Suppressor macrophage treated with lipopolysaccharide for 1 hour (primary cell): ENCODE measurements at regions not wholly inside any gene's neighbourhood (a gene's known extent, or its start where the extent isn't known, plus 50 kb on each side); places are given as distances from the start of the nearest gene placed in this dataset.
A peak's percentile ranks its signal among the peaks of the same experiment; 100 is the strongest.

Source experiments
- DNase-seq, 3 donors: peaks; one replicate each; pipeline ENCODE4 v3.0.0-alpha.2; 2020 to 2022

DNA sequence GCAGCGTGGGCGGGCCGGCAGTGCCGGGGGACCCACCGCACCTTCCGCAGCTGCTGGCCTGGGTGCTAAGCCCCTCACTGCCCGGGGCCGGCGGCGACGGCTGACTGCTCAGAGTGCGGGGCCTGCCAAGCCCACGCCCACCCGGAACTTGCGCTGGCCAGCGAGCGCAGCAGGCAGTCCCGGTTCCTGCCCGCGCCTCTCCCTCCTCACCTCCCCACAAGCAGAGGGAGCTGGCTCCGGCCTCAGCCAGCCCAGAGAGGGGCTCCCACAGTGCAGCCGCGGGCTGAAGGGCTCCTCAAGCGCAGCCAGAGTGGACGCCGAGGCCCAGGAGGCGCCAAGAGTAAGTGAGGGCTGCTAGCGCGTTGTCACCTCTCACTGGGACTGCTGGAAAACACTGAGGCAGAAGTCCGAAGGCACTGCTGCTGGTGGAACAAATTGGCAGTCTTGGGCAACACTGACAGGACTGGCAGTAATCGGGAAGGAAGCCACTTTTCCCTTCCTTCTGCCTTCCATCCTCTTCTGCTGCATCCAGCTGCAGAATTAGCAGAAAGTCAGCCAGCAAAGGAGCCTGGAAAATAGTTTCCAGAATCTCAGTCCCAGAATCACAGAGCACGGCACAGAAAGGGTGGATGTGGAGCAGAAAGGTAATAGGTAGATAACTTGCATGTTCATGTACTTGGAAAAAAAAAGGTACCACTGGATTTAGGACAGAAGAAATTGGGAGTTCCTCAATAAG is 179.4 kb upstream of the FN1 start:
- no peak for DNase-seq

DNA sequence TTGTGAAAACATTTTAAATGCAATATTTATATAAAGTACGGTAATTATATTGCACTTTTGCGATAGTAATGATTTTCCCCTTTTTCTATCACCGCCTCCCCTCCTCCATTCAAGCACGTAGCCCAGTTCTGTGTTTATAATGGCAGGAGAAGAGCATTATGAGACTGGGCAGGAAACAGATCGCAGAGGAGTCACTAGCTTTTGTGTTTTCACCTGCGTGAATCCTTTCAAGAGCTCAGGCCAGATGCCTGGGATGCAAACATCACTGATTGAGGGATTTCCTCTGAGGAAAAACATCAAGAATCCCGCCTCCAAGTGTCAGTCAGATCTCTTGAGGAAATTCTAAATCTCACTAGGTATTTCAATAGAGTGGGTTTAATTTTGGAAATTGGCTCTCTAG is 178.4 kb upstream of the FN1 start:
- DNase-seq: no peak

DNA sequence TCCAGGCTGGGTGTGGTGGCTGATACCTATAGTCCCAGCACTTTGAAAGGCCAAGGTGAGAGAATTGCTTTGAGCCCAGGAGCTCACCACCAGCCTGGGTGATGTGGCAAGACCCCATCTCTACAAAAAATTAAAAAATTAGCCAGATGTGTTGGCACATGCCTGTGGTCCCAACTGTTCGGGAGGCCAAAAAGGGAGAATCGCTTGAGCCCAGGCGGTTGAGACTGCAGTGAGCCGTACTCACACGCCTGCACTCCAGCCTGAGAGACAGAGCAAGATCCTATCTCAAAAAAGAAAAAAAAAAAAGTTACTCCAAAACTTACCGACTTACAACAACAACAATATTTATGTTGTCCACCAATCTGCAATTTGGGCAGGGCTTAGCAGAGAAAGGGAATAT is 178.0 kb upstream of the FN1 start:
- DNase-seq: no peak

DNA sequence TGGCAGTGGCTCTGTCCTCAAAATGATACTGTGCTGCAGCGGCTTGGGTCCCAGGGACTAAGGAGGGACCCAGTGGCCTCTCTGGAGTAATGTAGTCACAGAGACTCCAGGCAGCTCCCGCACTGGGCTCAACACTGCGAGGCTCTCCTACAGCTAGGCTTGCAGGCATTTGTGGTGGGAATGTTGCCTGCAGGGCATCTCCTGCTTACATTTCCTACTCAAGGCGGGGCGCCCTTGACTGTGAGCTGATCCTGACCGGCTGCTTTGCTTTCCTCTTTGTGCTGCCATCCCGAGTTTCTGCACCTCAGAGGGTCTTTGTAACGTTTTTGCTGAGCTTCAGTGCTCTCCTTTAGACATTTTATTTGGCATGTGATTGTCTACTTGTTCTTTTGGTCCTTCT is 177.4 kb upstream of the FN1 start:
- DNase-seq: no peak

DNA sequence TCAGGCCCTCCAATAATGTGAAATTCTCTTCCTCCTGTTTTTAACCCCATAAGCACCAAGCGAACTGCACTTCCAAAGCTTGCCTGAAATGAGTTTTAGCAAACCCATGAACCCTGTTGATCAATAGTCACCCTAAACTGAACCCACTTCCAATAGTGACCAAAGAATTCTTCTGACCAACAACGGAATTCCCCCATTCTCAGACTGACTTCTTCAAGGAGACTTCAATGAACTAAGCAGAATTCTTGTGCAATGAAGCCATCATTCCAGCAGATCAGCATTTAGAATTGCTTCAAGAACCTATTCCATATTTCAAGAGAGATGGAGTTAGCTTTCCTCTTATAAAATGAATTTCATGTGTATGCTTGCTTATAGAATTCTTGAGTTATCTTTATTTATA is 176.9 kb upstream of the FN1 start:
- peak; percentile 80 to 91 (median 88) for DNase-seq

DNA sequence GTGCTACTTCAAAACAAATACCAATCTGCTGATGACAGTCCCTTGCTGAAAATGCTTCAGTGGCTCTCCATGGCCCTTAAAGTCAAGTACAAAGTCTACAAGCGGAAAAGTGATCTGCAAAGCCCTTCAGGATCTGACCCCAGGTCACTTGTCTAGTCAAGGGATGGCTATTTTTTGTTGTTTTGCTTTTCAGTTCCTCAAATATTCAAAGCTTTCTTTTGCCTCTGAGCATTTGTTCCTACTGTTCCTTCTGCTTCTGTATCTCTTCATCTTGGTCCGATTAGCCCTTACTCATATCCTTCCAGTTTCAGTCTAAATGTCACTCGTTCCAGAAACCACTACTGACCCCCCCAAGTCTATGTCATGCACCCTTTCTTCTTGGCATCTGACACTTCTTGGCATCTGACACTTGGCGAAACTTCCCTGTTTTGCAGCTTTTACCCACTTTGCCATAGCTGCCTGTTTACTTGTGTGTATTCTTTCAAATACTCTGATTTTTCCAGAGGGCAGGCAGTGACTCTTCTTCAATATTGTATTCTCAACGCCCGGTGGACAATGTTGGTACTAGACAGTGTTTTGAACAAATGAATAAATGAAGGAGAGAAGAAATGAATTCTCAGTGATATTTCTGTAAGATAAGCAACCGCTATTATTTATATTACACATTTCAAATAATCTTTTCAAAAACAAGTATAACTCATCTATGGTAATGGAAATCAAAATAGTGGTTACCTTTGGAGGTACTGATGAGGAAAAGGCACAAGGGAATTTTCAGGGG is 175.9 kb upstream of the FN1 start:
- peak; percentile 53 to 71 (median 56) for DNase-seq

DNA sequence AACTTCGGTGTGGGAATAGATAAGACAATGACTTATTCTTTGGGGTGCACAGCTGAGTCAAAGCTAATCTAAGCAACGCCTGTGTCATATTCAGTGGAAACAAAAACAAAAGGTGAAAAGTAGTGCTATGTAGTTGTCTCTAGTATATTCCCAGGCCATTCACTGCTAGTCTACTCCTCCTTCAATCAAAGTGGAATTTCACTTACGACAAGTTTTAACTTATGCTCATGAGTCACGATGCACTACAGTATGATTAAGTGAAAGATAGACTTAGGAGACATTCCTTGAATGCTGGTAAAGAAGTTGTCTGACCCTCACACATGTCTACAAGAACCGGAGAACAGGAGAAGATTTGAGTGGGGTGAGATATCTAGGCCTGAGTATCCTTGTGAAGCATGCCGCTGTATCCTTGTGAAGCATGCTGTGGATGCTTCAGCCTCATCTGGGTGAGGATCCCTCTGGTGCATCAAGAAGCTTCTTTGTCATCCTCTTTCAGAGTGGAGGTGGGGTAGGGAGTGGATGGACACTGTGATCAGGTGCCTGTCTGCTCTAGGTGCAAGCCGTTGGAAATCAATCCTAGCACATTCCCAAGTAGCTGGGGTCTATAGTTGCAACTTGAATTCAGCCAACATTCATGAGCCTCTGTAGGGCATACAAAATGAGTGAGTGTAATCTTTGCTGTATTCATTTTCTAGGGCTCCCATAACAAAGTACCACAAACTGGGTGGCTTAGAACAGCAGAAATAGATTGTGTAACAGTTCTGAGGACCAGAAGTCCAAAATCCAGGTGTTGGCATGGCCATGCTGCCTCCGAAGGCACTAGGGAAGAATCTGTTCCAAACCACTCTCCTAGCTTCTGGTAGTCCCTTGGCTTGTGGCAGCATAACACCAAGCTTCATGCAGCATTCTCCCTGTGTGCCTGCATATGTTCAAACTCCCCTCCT is 173.5 kb upstream of the FN1 start:
- peak in 1 of 3 donors; percentile 23 for DNase-seq

DNA sequence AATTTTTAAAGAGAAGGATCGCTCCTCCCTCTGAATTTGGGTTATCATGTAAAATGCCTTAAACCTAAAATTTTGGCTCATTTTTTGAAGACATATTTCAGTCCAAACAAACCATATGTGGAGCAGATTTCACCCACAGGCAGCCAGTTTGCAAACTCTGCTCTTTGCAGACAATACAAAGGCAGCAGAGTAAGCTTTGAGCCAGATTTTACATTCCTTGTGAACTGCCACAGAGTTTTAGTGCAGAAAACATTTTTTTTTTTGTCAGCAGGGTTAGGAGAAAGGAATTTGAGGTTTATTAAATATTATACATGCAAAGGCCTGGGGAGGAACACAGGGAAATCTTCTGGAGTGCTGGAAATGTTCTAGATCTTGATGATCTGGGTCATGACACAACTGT is 171.9 kb upstream of the FN1 start:
- DNase-seq: no peak

DNA sequence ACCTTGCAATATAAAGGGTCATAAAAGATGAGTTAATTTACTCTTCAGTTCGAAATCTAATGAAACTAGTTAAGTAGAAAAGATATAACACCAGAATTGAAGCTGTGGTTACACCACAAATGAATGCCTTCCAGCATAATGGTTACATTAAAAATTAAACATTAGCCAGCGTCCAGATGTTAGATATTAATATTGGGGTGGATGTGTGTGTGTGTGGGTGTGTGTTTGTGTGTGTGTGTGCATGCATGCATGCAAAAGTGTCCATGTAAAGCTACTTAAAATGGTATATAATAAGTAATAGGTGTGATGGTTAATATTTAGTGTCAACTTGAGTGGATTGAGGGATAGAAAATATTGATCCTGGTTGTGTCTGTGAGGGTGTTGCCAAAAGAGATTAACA is 170.4 kb upstream of the FN1 start:
- no peak for DNase-seq

DNA sequence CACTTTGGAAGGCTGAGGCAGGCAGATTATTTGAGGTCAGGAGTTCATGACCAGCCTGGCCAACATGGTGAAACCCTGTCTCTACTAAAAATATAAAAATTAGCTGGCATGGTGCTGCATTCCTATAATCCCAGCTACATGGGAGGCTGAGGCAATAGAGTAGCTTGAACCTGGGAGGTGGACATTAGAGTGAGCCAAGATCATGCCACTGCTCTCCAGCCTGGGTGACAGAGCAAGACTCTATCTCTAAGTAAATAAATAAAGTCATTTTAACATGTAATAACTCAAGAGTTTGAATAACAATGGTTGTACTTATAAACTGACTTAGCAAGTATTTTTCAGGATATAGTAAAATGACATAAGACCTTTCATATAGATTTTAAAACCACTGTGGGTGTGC is 169.3 kb upstream of the FN1 start:
- no peak for DNase-seq

DNA sequence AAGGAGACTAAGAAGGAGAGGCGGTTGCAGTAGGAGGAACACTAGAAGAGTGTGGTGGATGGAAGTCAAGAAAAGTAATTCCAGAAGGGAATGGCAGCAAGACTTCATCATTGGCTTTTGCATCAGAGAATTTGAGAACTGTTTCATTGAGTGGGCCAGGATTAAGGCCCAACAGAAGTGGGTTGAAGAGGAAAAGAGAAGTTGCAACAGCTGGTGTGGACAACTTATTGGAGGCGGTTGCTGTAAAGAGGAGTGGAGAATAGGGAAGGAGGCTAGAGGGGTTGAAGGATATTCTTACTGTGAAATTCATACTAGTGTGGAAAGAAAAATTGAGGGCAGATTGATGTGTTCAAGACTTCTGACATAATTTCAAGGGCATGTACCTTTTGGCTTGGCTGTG is 168.7 kb upstream of the FN1 start:
- DNase-seq: peak; percentile 59 to 69 (median 66)

DNA sequence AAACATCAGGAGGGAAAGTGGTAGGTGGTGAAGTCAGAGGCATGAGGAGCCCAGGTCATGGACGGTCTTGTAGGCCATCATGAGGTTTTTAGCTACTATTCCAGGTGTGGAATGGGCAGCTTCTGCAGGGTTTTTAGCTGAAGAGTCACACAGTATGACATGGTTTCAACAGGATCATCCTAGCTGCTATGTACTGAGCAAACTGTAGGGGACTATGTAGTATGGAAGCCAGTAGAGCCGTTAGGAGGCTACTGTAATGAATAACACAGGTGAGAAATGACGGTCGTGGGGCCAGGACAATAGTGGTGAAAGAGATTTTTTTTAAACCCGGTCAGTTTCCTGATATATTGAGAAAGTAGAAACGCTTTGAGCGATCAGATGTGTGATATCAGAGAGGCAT is 167.6 kb upstream of the FN1 start:
- DNase-seq: no peak

DNA sequence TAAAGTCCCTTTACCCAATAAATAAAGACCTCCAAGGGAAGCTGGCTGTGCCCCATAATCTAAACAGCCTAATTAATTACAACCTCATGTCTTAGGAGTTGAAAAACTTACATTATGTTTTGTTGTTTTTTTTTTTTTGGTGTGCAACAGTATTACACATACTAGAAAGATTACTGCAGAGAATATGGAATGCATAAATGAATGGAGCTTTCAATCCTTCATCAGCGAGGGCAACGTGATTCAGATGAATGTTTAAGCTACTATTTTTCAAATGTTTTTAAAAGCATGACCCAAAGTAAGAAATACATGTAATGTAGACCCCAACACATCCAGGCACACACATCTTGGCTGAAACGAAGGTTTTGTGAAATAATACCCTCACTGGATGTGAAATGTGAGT is 167.1 kb upstream of the FN1 start:
- DNase-seq: no peak

DNA sequence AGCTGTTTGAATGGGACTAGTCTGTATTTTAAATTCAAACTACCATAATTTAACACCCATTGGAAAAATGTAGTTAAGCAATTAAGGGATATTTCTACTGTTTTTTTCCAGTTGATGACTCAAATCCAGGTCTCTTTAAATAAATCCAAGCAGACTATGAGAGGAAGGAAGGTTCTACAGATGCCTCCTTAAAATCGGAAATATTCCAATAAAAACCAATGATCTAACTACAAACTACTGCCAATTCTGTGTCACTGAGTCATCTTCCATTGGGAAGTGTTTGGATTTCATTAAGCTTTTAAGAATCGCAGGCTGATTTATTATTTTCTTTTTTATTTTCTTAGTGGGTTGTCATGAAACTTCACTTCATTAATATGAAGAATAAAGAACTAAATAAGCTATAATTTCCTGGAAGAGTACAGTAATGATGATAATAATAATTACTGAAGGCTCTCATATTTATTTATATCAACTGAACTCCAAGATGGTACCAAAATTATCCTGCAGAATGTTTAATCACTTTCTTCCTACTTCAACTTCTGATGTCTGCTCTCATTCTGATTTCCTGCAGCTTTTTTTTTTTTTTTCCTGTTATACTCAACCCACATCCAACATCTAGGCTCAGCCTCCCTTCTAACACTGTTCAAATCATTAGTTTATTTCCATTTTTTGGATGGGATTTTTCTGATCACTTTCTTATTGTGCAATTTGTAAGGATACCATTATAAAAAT is 166.3 kb upstream of the FN1 start:
- no peak for DNase-seq

DNA sequence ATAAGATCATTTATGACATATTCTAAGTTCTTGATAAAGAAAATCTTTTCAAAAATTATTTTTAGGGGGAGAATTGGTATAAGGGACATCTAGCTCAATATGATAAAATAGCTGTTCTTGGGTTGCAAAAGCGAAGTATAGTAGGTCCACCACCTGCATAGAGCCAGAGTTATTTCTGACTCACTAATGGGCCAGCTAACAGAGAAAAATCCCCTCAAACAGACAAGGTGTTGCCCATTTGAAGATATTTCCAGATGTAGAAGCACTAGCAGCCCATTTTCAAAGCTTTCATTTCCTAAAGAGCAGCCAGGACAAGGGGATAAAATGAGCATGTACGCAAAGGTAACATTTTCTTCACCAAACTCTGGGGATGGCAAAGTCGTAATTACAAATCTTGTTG is 165.7 kb upstream of the FN1 start:
- no peak for DNase-seq

DNA sequence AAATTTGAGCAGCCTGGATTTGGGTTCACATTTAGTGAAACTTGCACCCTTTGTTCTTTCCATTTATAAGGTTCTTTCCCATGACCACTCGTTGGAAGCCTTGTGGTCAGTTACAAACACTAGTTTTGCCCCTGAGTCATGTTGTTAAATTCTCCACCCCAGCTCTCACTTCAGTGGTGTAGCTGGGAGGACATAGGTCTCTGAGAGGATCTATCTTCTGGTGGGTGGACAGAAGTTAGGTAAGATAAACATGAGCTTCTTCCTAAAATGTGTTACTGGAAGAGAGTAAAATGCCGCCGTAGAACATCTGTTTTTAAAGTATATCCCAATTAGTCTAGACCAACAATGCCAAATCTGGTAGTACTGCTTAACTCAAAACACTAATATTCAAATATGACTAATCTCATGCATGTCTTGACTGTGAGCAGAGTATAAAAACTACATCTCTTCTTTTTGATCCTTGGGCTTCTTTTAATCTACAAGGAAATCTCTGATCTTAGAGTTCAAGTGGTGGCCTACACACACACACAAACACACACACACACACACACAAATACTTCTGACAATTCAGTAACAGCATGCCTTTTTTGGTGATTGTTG is 162.6 kb upstream of the FN1 start:
- peak; percentile 77 to 89 (median 84) for DNase-seq

DNA sequence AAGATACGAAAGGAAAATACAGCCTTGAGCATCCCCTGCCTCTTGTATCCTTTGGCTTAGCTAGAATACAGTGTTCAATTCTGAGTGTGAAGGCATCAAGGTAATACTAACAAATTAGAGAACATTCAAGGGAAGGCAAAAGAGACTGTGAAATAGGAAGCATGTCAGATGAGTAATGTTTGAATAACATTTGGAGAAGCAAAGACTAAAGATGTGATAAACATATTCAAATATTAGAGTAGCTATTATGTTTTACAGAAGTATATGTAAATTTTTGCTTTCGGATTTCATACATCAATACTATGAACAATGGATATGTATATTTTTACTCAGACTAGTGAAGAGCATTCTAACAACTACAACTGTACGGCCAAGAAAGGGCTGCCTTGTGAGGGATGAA is 161.7 kb upstream of the FN1 start:
- peak in 2 of 3 donors; percentile 44 to 47 for DNase-seq

DNA sequence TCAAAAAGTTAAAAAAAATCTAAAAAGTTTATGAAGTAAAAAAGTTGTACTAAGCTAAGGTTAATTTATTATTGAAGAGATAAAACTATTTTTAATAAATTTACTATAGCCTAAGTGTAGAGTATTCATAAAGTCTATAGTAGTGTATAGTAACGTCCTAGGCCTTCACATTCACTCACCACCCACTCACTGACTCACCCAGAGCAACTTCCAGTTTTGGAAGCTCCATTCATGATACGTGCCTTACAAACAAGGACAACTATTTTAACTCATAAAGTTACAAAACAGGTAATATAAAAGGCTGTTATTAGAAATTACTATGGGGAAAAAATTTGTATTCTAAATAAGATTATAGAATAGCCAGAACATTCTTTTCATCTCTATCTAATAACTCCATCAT is 158.9 kb upstream of the FN1 start:
- peak; percentile 60 to 83 (median 78) for DNase-seq

DNA sequence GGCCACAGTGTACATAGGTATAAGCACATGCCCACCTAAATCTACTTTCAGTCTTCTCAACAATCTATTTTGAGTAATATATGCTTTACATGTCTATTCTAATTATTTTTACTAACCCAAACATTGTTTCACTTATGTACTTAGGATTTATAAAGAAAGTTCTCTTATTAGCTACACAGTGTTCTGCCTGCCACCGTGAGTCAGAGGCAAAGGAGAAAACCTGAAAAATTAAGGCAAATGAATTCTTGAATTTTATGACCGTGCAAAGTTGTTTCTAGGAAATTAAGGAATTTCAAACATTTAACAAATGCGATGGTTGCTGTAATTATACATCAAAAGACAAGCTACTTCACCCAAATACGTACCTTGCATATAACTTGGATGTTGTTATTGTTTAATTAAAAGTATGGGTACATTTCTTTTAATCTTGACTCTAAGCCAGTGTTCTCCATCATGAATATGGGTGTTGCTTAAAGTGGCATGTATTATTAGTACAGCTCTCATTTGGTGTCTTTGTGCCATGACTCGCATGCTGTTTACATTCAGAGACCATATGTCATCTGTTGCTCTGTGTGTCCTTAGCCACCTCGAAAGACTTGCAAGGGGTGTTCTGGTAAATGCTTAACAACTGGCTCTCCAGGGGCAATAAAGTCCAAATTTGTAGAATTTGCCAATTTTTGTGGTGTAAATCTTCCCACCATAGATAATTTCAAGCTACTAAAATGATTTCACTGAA is 154.3 kb upstream of the FN1 start:
- DNase-seq: no peak

DNA sequence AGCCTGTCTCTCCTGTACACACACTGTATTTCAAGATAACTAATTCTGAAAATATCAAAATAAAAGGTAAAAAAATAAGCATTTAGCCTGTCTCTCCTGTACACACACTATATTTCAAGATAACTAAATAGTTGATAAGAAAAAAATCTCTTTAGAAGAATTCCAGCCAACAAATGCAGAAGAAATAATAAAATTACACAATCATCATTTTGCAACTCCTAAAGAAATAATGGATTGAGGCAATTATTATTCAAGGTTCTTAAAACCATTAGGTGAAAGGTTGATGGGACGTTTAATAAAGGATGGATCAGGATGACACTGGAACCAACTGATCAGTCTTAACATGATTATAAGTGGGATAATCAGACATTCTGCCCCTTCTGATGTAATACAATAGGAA is 148.0 kb upstream of the FN1 start:
- no peak for DNase-seq

DNA sequence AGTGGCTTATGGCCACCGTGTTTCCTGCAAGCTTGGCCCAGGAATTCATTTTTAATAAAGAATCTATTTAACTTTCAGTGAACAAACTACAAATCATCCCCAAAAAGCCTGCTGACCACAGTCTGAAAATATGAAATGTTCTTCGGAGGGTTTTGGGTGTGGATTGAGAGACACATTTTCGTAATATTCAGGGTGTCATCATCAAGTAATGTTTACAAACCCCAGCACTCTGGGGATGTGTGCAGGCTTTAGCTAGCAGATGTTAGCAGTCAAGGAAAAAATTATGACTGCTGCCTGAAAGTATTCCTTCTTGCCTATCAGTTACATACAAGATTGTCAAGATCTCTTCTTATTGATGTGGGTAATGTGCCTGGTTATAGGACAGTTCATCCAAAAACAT is 143.9 kb upstream of the FN1 start:
- peak in 1 of 3 donors; percentile 19 for DNase-seq

DNA sequence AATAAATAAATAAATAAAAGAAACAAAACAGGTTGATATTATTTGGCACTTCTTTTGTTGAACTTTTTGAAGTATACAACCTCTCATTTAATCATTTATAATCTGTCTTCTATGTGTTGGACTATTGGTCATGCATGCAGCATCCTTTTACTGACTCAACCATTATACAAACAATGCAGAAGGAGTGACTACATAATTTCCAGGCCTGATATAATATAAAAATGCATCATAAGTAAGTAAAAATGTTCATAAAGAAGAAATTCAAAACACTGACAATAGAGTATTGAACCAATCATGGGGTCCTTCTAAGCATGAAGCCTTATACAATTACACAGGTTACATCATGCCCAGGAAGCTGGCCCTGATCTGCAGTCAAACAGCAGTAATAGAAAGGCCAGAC is 141.5 kb upstream of the FN1 start:
- DNase-seq: no peak
